Trophoblast cell (in vitro differentiated cells and primary cell): ENCODE measurements at regions not wholly inside any gene's neighbourhood (a gene's known extent, or its start where the extent isn't known, plus 50 kb on each side); places are given as distances from the start of the nearest gene placed in this dataset.

Source experiments
- DNase-seq, 2 donors: peaks; one replicate each; pipeline ENCODE4 v3.0.0-alpha.2; 2016
- H2AFZ ChIP-seq: 2 replicates; pipeline ENCODE4 v1.6.1; 2013; ENCODE audit warnings: low read length, moderate library complexity, mild to moderate bottlenecking; ENCODE audit not compliant: insufficient read depth, poor library complexity
- H2AK5ac ChIP-seq: 2 replicates; pipeline ENCODE4 v1.6.1; 2013; ENCODE audit warnings: mild to moderate bottlenecking, low read length
- H2BK120ac ChIP-seq: 2 replicates; pipeline ENCODE4 v1.6.1; 2013; ENCODE audit warnings: low read length, mild to moderate bottlenecking, moderate library complexity; ENCODE audit not compliant: insufficient read depth, poor library complexity
- H2BK12ac ChIP-seq: 2 replicates; pipeline ENCODE4 v1.6.1; 2013; ENCODE audit warnings: mild to moderate bottlenecking, low read length, moderate library complexity
- H2BK5ac ChIP-seq: 2 replicates; pipeline ENCODE4 v1.6.1; 2013; ENCODE audit warnings: low read length, low read depth, moderate library complexity, mild to moderate bottlenecking; ENCODE audit not compliant: poor library complexity
- H3K14ac ChIP-seq: 2 replicates; pipeline ENCODE4 v1.6.1; 2013; ENCODE audit warnings: mild to moderate bottlenecking, low read length
- H3K18ac ChIP-seq: 2 replicates; pipeline ENCODE4 v1.6.1; 2013; ENCODE audit warnings: mild to moderate bottlenecking, low read length
- H3K23ac ChIP-seq: 2 replicates; pipeline ENCODE4 v1.6.1; 2013; ENCODE audit warnings: low read length
- H3K27ac ChIP-seq: 2 replicates; pipeline ENCODE4 v1.5.1; 2013; ENCODE audit warnings: low read depth, mild to moderate bottlenecking, inconsistent platforms, low read length, moderate library complexity
- H3K27me3 ChIP-seq: 2 replicates; pipeline ENCODE4 v1.6.1; 2013; ENCODE audit warnings: inconsistent platforms, mild to moderate bottlenecking, low read length, moderate library complexity; ENCODE audit not compliant: insufficient read depth
- H3K36me3 ChIP-seq, 2 experiments: 1 replicate in 1 of 2; 2 replicates in 1 of 2; pipeline ENCODE4 v1.6.1; 2013; ENCODE audit warnings: low read length in 2 of 2, mild to moderate bottlenecking in 2 of 2, moderate library complexity in 1 of 2; ENCODE audit not compliant: insufficient read depth in 2 of 2, control insufficient read depth in 1 of 2
- H3K4ac ChIP-seq: 2 replicates; pipeline ENCODE4 v1.6.1; 2013; ENCODE audit warnings: low read depth, mild to moderate bottlenecking, low read length, moderate library complexity
- H3K4me1 ChIP-seq, 2 experiments: 1 replicate in 1 of 2; 2 replicates in 1 of 2; pipeline ENCODE4 v1.6.1; 2013; ENCODE audit warnings: low read length in 2 of 2, mild to moderate bottlenecking in 2 of 2, moderate library complexity in 1 of 2; ENCODE audit not compliant: insufficient read depth in 2 of 2, control insufficient read depth in 1 of 2
- H3K4me2 ChIP-seq: 2 replicates; pipeline ENCODE4 v1.6.1; 2013; ENCODE audit warnings: inconsistent platforms, mild to moderate bottlenecking, low read length, moderate library complexity
- H3K4me3 ChIP-seq: 2 replicates; pipeline ENCODE4 v1.5.1; 2013; ENCODE audit warnings: mild to moderate bottlenecking, low read depth, low read length, inconsistent platforms
- H3K79me1 ChIP-seq: one replicate; pipeline ENCODE4 v1.6.1; 2013; ENCODE audit warnings: low read length
- H3K79me2 ChIP-seq: 2 replicates; pipeline ENCODE4 v1.6.1; 2013; ENCODE audit warnings: low read length, mild to moderate bottlenecking; ENCODE audit not compliant: control insufficient read depth, insufficient read depth, poor library complexity
- H3K9ac ChIP-seq: 2 replicates; pipeline ENCODE4 v1.6.1; 2013; ENCODE audit warnings: mild to moderate bottlenecking, low read length
- H3K9me3 ChIP-seq: 2 replicates; pipeline ENCODE4 v1.6.1; 2013; ENCODE audit warnings: low read depth, mild to moderate bottlenecking, control low read depth, inconsistent platforms, low read length; ENCODE audit not compliant: insufficient read depth
- H4K12ac ChIP-seq: 2 replicates; pipeline ENCODE4 v1.6.1; 2013; ENCODE audit warnings: low read depth, mild to moderate bottlenecking, low read length, moderate library complexity
- H4K8ac ChIP-seq: 2 replicates; pipeline ENCODE4 v1.6.1; 2013; ENCODE audit warnings: low read depth, mild to moderate bottlenecking, low read length, moderate library complexity
- H4K91ac ChIP-seq: one replicate; pipeline ENCODE4 v1.6.1; 2013; ENCODE audit warnings: low read depth, mild to moderate bottlenecking, low read length, moderate library complexity
- WGBS: extraction: QIAGEN DNeasy Blood & Tissue Kit; methylation state at CpG from one replicate; pipeline ENCODE4 v1.1.7; 2013; ENCODE audit warnings: missing lambda C conversion rate; ENCODE audit not compliant: insufficient read length, insufficient coverage; ENCODE audit errors: extremely low coverage; 5-methylcytosine and 5-hydroxymethylcytosine counted together

DNA sequence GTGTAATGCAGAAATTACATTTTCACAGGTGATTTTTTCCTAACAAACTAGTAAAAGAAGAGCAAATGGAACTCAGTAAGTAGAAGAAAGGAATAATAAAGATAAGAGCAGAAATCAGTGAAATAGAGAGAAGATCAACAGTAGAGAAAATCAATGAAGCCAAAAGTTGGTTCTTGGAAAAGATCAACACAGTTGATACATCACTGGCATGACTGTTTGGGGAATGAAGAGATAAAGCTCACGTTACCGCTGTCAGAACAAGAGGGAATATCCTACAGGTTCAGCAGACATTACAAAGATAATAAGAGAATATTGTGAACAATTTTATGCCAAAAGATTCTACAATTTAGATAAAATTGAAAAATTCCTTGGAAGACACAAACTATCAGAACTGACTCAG is 146.4 kb downstream of the ACTR3B start:
- WGBS: no CpG with 5 or more reads among the region's 2 CpGs
- no peaks in the 10 kb centered on the region for H3K27me3 ChIP-seq
- H3K18ac ChIP-seq: no peak overlapping the region
- H3K79me2 ChIP-seq: no peaks in the 10 kb centered on the region
- no peaks in the 10 kb centered on the region for H3K36me3 ChIP-seq
- no peak overlapping the region for H3K27ac ChIP-seq
- no peak overlapping the region for H2BK120ac ChIP-seq
- H2AK5ac ChIP-seq: no peak overlapping the region
- H3K4me2 ChIP-seq: no peak overlapping the region
- H3K9ac ChIP-seq: no peak overlapping the region
- no peaks in the 10 kb centered on the region for H3K79me1 ChIP-seq
- H4K91ac ChIP-seq: no peak overlapping the region
- no peak overlapping the region for H2BK5ac ChIP-seq
- H3K9me3 ChIP-seq: no peaks in the 10 kb centered on the region
- no peak overlapping the region for H4K12ac ChIP-seq
- DNase-seq: no peak
- no peak overlapping the region for H3K14ac ChIP-seq
- H4K8ac ChIP-seq: no peak overlapping the region
- no peak overlapping the region for H3K4me3 ChIP-seq
- no peak overlapping the region for H2BK12ac ChIP-seq
- H3K4me1 ChIP-seq: no peaks in the 10 kb centered on the region
- no peak overlapping the region for H2AFZ ChIP-seq
- H3K23ac ChIP-seq: no peak overlapping the region
- no peak overlapping the region for H3K4ac ChIP-seq

- H3K14ac ChIP-seq: no peak overlapping the region
- H2BK12ac ChIP-seq: no peak overlapping the region
- H3K4me1 ChIP-seq: no peaks in the 10 kb centered on the region
- no peaks in the 10 kb centered on the region for H3K36me3 ChIP-seq
- no peak overlapping the region for H3K23ac ChIP-seq
- H4K8ac ChIP-seq: no peak overlapping the region
- no peak overlapping the region for H4K12ac ChIP-seq
- no peak overlapping the region for H2AFZ ChIP-seq
- no peaks in the 10 kb centered on the region for H3K79me1 ChIP-seq
- no CpG with 5 or more reads among the region's 11 CpGs for WGBS
- no peak overlapping the region for H2AK5ac ChIP-seq
- no peak overlapping the region for H4K91ac ChIP-seq
- H2BK5ac ChIP-seq: no peak overlapping the region
- H2BK120ac ChIP-seq: no peak overlapping the region
- H3K9me3 ChIP-seq: peaks cover under 1% of the 10 kb centered on the region
- no peaks in the 10 kb centered on the region for H3K27me3 ChIP-seq
- no peak overlapping the region for H3K4me2 ChIP-seq
- H3K4me3 ChIP-seq: no peak overlapping the region
- H3K18ac ChIP-seq: no peak overlapping the region
- no peak overlapping the region for H3K27ac ChIP-seq
- DNase-seq: no peak
- H3K4ac ChIP-seq: no peak overlapping the region
- no peak overlapping the region for H3K9ac ChIP-seq
- no peaks in the 10 kb centered on the region for H3K79me2 ChIP-seq
Observed at GRCh38 chr7:152907042-152907761, 147.7 kb downstream of the ACTR3B start.

DNA sequence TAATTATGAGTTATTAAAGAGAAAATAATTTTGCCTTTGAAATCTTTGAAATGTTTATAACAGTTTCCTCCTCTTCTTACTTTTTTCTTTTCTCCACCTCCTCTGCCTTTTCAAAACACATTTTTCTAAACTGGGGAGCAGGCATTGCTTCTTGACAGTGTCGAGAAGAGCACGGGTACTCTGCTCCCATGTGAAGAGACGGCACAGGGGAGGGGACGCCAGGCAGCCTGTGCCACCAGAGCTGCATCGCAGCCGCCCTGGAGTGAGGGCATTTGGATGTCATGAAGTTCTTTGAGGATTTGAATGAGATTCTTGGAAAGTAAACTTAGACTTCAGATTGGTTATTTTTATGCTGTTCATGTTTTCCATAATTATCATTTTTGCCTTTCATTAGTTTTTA is 149.7 kb downstream of the ACTR3B start:
- Histone ChIP-seq H3K9me3 (peaks cover 7% of the 10 kb centered on the region), H4K8ac (no peak overlapping the region), H2AK5ac (no peak overlapping the region), H2BK5ac (no peak overlapping the region), H3K79me1 (no peaks in the 10 kb centered on the region), H2BK120ac (no peak overlapping the region), H3K79me2 (no peaks in the 10 kb centered on the region), H3K4me3 (no peak overlapping the region), H3K27me3 (no peaks in the 10 kb centered on the region), H3K4me2 (no peak overlapping the region), H2AFZ (no peak overlapping the region), H3K14ac (no peak overlapping the region), H3K4me1 (no peaks in the 10 kb centered on the region), H3K18ac (no peak overlapping the region), H3K4ac (no peak overlapping the region), H2BK12ac (no peak overlapping the region), H3K36me3 (no peaks in the 10 kb centered on the region), H4K91ac (no peak overlapping the region), H3K9ac (no peak overlapping the region), H3K23ac (no peak overlapping the region), H3K27ac (no peak overlapping the region), H4K12ac (no peak overlapping the region)
- DNase-seq: no peak
- WGBS: no CpG with 5 or more reads among the region's 6 CpGs

- DNase-seq: no peak
- no CpG with 5 or more reads among the region's 12 CpGs for WGBS
Observed at GRCh38 chr7:152909683-152910544, 150.4 kb downstream of the ACTR3B start.

More at GRCh38 chr7:152909683-152910544, 150.4 kb downstream of the ACTR3B start:
- H2BK120ac ChIP-seq: no peak overlapping the region
- H3K4me1 ChIP-seq: no peaks in the 10 kb centered on the region
- H3K79me2 ChIP-seq: no peaks in the 10 kb centered on the region
- H2BK5ac ChIP-seq: no peak overlapping the region
- no peaks in the 10 kb centered on the region for H3K27me3 ChIP-seq
- H3K9me3 ChIP-seq: peaks cover 7% of the 10 kb centered on the region
- H3K18ac ChIP-seq: no peak overlapping the region
- H3K23ac ChIP-seq: no peak overlapping the region
- H2AFZ ChIP-seq: no peak overlapping the region
- no peak overlapping the region for H4K12ac ChIP-seq
- H3K14ac ChIP-seq: no peak overlapping the region
- no peaks in the 10 kb centered on the region for H3K79me1 ChIP-seq
- no peak overlapping the region for H4K8ac ChIP-seq
- no peak overlapping the region for H2AK5ac ChIP-seq
- no peak overlapping the region for H3K4ac ChIP-seq
- H3K27ac ChIP-seq: no peak overlapping the region
- no peak overlapping the region for H3K4me2 ChIP-seq
- no peak overlapping the region for H4K91ac ChIP-seq
- H3K36me3 ChIP-seq: no peaks in the 10 kb centered on the region
- H3K4me3 ChIP-seq: no peak overlapping the region
- no peak overlapping the region for H2BK12ac ChIP-seq
- no peak overlapping the region for H3K9ac ChIP-seq
